OCI-LY7 (cell line): ENCODE measurements at regions not wholly inside any gene's neighbourhood (a gene's known extent, or its start where the extent isn't known, plus 50 kb on each side); places are given as distances from the start of the nearest gene placed in this dataset.

Source experiments
- CTCF ChIP-seq: fragments of 200-600 bp; sonication (generic); conservative IDR thresholded peaks from 2 replicates; pipeline ENCODE4 v1.5.1; 2014; ENCODE audit warnings: mild to moderate bottlenecking, antibody characterized with exemption, low read length, moderate library complexity, mixed read lengths
- EZH2phosphoT487 ChIP-seq: fragments of 200-600 bp; sonication (generic); IDR thresholded peaks from 2 replicates; pipeline ENCODE4 v1.6.1; 2018; ENCODE audit warnings: low read depth, borderline replicate concordance, mild to moderate bottlenecking, mixed run types, antibody characterized with exemption, low read length, moderate library complexity, mixed read lengths

GRCh38 chr2:64260093-64260803 lies 116.0 kb upstream of the PELI1 start:
- TF ChIP-seq CTCF: no peak
- TF ChIP-seq EZH2phosphoT487: no peak
